Stimulated activated CD8-positive, alpha-beta memory T cell treated with anti-CD3 and anti-CD28 coated beads, Interleukin-7, amount 100 ng/mL, for 4 hours (primary cell): ENCODE measurements at regions not wholly inside any gene's neighbourhood (a gene's known extent, or its start where the extent isn't known, plus 50 kb on each side); places are given as distances from the start of the nearest gene placed in this dataset.

Experiments
- DNase-seq, 2 donors: peaks; one replicate each; pipeline ENCODE4 v3.0.0-alpha.2; 2020; ENCODE audit warnings: low read depth in 2 of 2

DNA sequence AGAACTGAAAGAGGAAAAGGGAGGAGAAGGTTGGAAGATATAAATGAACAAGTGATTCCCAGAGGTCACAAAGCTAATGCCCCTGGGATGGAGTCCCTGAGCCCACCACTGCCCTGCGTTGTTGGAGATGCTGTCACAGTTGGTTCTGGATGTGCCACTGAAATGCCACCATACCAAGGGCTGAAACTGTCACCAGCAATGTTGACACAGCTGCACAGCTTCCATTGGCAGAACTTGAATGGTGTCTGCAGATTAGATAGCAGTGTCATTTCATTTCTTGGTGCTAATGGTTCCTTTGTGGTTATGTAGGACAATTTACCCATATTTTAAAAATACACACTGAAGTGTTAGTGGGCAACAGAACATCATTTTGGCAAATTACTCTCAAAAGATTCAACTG is 120.7 kb downstream of the TBXT start:
- no peak for DNase-seq

GRCh38 chr6:166046226-166046625 is 121.4 kb downstream of the TBXT start:
- DNase-seq, result no peak

DNA sequence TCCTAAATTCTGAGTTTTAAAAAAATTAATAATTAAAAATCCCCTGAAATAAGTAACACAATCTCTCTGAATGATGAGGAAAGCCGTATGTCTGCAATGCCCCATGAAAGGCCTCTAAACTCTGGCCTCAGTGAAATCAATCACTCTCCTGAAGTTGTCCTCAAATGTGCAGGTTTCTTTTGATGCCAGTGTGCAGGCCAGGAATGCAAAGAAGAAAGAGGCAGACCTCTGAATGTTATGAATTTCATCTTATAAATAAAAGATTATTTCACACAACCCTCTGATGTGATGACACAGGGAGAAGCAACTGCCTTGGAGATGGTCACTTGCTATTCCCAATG is 121.8 kb downstream of the TBXT start:
- no peak for DNase-seq

DNA sequence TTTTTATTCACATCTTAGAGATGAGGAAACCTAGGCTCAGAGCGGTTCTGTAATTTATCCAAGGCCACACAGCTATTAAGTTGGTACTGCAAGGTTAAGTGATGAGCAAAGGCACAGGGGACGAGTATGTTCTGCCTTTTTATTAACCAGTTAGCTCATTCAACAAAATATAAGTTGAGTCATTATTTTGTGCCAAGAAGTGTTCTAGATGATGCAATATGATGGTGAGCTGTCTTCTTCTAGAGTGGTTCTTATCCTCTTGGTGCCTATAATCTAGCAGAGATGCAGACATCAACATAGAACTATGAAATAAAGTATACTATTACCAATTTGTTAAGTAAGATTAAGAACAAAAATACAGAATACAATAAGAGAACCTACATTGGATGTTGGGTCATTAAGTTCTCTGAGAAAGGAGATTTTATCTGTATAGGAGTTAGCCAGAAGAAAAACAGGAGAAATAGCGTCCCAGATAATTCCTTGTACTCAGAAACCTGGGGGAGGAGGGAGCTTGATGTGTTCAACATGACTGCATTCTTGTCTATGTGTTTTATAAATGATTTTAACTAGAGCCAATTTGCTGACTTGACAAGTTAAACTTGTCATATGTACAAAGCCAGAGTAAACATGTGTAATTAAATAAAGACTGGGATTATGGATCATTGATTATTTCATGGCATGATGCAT is 122.3 kb downstream of the TBXT start:
- no peak for DNase-seq

DNA sequence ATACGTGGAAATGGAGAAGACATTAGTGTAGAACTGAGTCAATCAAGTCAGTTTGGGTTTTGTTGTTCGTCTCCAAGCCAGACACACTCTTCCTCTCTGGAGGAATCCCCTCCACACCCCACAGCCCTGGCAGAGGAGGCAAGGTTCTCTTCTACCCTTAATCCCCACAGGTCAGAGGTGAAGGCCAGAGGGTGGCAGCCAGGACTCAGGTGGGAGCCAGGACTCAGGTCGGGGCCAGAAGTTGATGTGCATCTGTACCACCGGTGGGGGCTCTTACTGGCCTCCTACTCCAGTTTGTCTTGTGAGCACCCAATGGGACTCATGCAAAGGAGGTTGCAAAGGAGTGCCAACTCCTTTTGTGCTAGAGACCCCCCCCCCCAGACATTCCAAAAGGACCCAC is 126.4 kb downstream of the TBXT start:
- DNase-seq, result no peak

- DNase-seq, result no peak
Measured at GRCh38 chr6:166040292-166040691, 127.4 kb downstream of the TBXT start.

GRCh38 chr6:166036316-166037095 is 131.1 kb downstream of the TBXT start:
- no peak for DNase-seq

DNA sequence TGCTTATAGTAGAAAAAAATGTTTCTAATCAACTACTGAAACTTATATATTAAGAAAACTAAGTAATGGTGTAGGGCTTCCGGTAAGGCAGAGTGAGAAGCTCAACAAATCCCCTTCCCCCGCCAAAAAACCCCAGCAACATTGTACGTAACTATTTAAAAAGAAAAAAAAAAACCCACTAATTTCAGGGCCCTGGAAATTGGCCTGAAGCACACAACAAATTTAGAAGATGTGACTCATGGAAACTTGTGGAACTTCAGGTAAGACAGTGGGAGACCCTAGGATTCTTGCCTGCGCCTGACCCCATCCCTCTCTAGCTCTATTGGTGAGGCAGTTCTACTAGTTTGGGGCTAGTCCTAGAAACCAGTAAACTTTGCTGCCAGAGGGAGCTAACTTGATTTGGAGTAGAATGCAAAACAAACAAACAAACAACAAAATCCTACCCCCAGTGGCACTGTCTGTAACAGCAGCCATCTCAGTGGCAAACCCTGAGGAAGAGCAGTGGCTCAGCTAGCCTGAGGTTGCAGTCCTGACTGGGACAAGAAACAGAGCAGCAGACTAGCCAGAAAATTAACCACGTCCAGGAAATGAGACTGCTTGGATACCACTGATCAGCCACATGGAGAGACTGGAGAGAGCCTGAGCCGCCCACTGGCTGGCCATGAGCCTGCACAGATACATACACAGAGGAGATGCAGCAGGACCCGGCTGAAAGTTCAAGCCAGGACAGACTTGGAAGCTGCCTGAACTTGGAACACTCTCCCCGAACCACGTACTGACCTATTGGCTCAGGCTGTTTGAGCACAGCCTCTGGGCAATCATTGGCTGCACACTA is 135.1 kb downstream of the TBXT start:
- no peak for DNase-seq

DNA sequence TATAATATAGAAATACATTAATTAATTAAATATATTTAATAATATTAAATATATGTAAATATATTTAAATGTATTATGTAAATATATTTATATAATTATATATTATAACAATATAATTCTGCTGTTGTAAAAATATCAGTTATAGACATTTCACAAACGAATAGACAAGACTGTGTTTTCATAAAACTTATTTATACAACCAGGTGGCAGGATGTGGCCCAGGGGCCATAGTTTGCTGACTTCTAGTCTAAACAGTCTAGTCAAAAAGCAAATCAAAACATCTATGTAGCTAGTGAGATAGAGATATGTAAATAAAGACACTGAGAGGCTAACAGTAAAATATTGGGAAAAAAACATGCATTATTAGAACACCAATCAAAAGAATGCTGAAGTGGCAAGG is 136.4 kb downstream of the TBXT start:
- DNase-seq, result no peak

DNA sequence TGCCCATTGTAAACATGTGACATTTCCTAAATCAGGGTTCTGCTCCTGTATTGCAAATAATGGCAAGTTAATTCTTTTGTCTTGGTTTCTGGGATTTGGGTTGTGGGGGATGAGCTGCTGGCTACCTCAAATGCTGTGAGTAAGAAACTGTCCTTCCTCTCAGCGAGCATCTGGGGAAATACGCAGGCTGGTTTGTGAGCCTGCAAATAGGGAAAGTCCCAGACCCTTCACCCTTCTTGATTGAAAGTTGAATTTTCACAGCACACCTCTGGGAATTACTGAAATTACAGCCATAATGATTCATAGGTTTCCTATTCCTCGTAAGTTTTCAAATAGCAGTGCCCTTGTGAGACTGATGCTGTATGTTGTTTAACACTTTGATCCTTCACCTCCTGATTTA is 138.1 kb downstream of the TBXT start:
- DNase-seq, result no peak

DNA sequence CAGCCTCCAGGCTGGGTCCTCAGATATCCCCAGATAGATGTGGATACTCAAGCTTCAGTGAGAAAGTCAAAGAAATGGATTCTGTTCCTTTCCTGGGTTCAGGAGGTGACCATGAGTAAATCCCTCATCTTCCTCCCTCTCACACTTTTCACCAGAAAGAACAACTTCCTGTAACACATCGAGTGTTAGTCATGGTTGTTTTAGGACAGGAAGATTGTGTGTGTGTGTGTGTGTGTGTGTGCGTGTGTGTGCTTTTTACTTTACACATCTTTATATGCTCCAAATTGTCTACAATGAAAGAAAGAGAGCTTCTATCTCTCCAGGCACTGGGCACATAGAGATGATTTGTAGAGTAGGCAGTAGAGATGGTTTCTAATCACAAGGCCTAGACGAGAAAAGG is 139.9 kb downstream of the TBXT start:
- no peak for DNase-seq

DNA sequence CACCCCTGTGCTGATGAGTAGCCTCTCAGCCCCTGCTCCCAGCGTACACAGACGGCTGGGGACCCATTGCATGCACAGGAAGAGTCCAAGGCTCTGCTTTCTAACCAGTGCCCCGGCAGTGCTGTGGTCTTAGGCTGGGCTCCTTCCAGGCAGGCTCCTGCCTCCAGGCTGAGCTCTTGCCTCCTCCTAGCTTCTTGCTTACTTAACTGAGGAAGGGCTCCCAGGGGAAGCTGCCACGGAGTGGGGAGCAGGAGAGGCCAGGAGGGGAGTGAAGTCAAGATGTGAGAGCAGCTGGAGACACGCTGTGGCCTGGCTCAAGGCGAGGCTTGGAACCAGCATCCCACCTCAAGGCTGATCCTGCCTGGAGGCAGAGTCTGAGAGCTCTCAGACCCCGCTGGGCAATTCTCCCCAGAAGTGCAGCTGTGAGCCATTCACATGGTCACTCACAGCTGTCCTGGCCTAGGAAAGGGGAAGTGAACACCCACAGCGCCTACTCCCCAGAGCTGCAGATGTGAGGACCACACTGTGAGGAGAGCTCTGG is 141.0 kb downstream of the TBXT start:
- DNase-seq, result no peak

- DNase-seq, result no peak
Measured at GRCh38 chr6:166025149-166025898, 142.3 kb downstream of the TBXT start.

DNA sequence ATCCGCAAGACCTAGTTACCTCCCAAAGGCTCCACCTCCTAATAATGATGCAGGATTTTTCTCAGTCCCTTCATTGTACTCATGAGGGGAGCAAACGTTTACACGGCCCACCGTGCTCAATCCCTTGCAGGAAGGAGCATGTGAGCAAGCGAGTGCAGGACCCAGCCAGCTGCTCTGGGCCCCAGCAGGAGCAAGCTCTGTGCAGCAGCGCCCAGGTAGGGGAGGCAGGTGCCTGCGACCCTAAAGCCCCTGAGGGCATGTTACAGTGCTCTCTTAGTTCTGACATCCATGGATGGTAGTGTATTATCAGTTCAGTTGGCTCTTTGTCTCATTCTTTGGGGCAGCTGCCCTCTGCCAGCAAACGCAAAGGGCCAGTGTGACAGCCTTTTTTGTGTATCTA is 143.4 kb downstream of the TBXT start:
- DNase-seq, result no peak

DNA sequence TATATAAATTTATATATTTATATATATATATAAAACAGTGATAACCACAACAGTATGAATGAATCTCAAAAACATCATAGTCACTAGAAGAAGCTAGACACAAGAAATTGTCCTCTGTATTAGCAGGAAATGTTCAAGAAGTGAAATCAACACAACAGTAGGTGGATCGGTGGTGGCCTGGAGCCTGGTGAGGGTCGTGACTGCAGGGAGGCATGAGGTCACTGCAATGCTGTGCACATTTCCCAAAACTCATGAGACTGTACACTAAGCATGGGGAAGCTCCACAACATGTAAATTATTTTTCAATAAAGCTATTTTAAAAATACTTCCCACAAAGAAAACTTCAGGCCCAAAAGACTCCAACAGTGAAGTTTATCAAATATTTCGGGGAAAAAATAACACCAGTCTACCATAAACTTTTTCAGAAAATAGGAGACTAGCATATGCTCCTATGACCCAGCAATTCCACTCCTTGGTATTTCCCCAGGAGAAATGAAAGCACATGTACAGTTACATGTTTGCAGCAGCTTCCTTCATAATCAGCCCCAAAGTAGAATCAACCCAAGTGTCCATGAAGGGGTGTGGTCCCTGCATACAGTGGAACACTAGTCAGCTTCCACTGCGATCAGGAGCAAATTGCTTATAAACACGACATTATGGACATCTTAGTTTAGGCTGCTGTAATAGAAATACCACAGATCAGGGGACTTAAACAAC is 144.2 kb downstream of the TBXT start:
- no peak for DNase-seq

- DNase-seq, result no peak
Measured at GRCh38 chr6:166021429-166021828, 146.2 kb downstream of the TBXT start.

GRCh38 chr6:166019214-166019613 is 148.4 kb downstream of the TBXT start:
- no peak for DNase-seq

GRCh38 chr6:166017032-166017635 is 150.5 kb downstream of the TBXT start:
- no peak for DNase-seq

- DNase-seq, result no peak
Measured at GRCh38 chr6:166014966-166015365, 152.7 kb downstream of the TBXT start.

DNA sequence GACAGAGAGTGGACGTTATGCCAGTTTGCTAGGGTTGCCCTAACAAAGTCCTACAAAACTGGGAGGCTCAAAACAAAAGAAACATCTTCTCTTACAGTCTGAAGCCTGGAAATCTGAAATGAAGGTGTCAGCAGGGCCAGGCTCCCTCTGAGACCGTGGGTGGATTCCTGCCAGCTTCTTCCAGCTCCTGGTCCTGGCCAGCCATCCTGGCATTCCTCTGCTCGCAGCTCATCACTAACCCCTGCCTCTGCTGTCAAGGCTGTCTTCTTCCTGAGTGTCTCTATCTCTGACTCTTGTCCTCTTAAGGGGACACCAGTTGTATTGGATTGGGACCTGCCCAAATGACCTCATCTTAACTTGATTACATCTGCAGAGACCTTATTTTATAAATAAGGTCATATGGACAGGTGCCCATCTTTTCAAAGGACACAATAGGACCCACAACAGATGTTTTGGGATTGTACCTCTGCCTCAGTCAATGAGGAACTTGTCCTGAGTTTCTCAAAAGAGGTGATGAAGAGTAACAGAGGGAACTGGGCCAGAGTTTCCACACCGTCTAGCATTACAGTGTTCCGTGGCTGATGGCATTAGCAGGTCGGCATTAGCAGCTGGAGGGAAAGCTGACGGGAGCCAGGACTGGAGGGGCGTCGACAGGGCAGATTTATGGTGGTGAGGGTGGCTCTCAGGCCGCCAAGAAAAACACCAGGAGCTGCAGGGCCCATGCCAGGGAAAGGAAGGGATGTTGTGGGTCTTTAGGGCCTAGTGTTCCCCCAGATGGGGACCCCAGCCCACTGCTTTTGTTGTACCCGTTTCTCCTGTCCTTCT is 157.3 kb downstream of the TBXT start:
- DNase-seq, result no peak
